ENCODE measurements at regions not wholly inside any gene's neighbourhood (a gene's known extent, or its start where the extent isn't known, plus 50 kb on each side); places are given as distances from the start of the nearest gene placed in this dataset.
A peak's percentile ranks its signal among the peaks of the same experiment; 100 is the strongest.

DNA sequence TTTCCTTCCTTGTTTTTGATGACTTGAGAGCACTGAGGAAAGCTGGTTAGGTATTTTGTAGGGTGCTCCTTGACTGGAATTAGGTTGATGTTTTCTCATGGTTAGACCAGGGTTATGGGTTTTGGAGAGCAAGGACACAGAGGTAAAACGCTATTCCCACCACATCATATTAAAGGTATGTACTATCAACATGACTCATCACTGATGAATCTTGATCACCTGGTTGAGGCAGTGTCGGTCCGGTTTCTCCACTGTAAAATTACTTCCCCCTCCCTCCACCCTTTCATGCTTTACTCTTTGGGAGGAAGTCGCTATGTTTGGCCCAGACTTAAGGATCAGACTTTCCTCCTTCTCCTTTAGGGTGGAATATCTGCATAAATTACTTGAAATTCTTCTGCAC lies 201.6 kb downstream of the EDEM1 start:
- Histone ChIP-seq H3K36me3 (ENCODE audit: low read depth) (no peaks in the 10 kb centered on the region), H3K4me3 (peak overlapping the region; percentile 31; the same call in 1 of the 2 replicates), H4K20me1 (ENCODE audit: insufficient read depth) (no peaks in the 10 kb centered on the region), H2AFZ (no peak overlapping the region), H3K4me2 (peak overlapping the region; percentile 73), H3F3A (ENCODE audit: insufficient read depth, low read depth) (peaks cover 26% of the 10 kb centered on the region), H3K4me1 (replicated peaks; ENCODE audit: insufficient read depth) (peaks cover 32% of the 10 kb centered on the region), H3K9me3 (ENCODE audit: insufficient read depth, low read depth) (no peaks in the 10 kb centered on the region), H3K27me3 (ENCODE audit: insufficient read depth, low read depth) (no peaks in the 10 kb centered on the region), H3K79me2 (ENCODE audit: low read depth) (no peaks in the 10 kb centered on the region), H3K27ac (peak overlapping the region; percentile 99), H3K9me2 (ENCODE audit: insufficient read depth) (no peaks in the 10 kb centered on the region)
- ChIA-PET CTCF (no interaction called here), POLR2A (ENCODE audit: unreplicated experiment) (no interaction called here)
- DNase-seq: peak; percentile 75 to 91
- no TSS peak for BruUV-seq (replicated peaks)
- intact Hi-C loops (cut with micrococcal nuclease; ENCODE audit: unreplicated experiment): loop anchor here (1.0 to 5.0 kb wide), 3 partner anchors 84 to 883 kb away; no protein-coding TSS in a partner anchor
- TF ChIP-seq EZH2 (IDR thresholded peaks at IDR 0.05; ENCODE audit: low read depth): no peak
- TF ChIP-seq, protein P1, sequence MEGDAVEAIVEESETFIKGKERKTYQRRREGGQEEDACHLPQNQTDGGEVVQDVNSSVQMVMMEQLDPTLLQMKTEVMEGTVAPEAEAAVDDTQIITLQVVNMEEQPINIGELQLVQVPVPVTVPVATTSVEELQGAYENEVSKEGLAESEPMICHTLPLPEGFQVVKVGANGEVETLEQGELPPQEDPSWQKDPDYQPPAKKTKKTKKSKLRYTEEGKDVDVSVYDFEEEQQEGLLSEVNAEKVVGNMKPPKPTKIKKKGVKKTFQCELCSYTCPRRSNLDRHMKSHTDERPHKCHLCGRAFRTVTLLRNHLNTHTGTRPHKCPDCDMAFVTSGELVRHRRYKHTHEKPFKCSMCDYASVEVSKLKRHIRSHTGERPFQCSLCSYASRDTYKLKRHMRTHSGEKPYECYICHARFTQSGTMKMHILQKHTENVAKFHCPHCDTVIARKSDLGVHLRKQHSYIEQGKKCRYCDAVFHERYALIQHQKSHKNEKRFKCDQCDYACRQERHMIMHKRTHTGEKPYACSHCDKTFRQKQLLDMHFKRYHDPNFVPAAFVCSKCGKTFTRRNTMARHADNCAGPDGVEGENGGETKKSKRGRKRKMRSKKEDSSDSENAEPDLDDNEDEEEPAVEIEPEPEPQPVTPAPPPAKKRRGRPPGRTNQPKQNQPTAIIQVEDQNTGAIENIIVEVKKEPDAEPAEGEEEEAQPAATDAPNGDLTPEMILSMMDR (conservative IDR thresholded peaks at IDR 0.05): no peak

DNA sequence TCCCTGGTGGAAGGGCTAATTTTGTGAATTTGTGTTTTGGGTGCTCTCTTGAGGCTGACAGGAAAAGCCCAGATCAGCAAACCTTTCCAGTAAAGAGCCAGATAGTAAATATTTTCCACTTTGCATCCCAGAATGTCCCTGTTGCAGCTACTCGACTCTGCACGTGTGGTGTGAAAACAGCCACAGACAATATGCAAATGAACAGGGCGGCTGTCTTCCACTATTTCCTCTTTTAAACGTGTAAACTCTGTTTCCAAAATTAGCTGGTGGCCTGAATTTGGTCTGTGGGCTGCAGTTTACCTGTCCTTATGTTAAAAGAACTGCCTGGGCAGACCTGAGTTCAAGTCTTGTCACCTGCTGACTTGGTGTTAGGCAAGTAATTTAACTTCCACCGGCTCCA lies 202.7 kb downstream of the EDEM1 start:
- ChIA-PET POLR2A (ENCODE audit: unreplicated experiment) (interaction anchor here (0.6 kb wide), 1 partner anchor 36 kb away, joined by 3 read pairs; no protein-coding TSS in a partner anchor), CTCF (no interaction called here)
- H3K4me1 ChIP-seq (replicated peaks; ENCODE audit: insufficient read depth): peaks cover 32% of the 10 kb centered on the region
- H4K20me1 ChIP-seq (ENCODE audit: insufficient read depth): no peaks in the 10 kb centered on the region
- H3K36me3 ChIP-seq (ENCODE audit: low read depth): no peaks in the 10 kb centered on the region
- peak overlapping the region; percentile 99 for H3K27ac ChIP-seq
- no peak overlapping the region for H3K4me3 ChIP-seq
- H3F3A ChIP-seq (ENCODE audit: insufficient read depth, low read depth): peaks cover 26% of the 10 kb centered on the region
- TF ChIP-seq EZH2 (IDR thresholded peaks at IDR 0.05; ENCODE audit: low read depth): no peak
- TF ChIP-seq, protein P1 (conservative IDR thresholded peaks at IDR 0.05): no peak
- no peaks in the 10 kb centered on the region for H3K27me3 ChIP-seq (ENCODE audit: insufficient read depth, low read depth)
- no peak for DNase-seq
- no TSS peak for BruUV-seq (replicated peaks)
- H3K79me2 ChIP-seq (ENCODE audit: low read depth): no peaks in the 10 kb centered on the region
- no peak overlapping the region for H2AFZ ChIP-seq
- intact Hi-C loops (cut with micrococcal nuclease; ENCODE audit: unreplicated experiment): no loop called here
- H3K9me2 ChIP-seq (ENCODE audit: insufficient read depth): no peaks in the 10 kb centered on the region
- H3K9me3 ChIP-seq (ENCODE audit: insufficient read depth, low read depth): no peaks in the 10 kb centered on the region
- peak overlapping the region; percentile 61; the same call in 1 of the 2 replicates for H3K4me2 ChIP-seq

DNA sequence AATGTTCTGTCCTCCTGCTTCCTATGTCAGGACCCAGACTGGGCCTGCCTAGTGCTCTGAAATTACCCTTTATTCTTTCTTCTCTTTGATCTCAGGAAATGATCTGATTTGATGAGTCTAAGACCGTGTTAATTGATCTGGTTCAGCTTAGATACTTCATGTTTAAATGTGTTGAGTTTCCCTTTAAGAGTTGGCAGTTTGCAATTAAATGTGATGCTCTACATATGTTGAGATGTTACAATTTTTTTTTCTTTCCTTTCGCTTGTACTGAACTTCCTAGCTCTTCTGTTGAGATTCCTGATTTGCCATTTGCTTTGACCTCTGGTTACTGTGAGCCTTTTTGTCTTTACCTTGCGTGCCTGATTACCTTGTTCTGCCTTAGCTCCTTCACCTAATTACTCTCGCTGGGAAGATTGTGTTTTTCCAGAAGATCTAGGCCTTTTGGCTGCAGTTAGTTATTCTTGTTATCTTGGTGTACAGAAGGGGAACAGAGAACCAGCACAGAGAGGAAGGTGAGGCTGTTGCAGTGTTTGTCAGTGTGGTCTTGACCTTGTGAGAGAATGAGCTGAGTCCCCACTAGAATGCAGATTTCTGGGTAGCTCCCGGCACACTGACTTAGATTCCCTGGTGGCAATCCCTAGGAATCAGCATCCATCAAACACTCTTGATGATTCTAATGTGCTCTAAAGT lies 203.6 kb downstream of the EDEM1 start:
- TF ChIP-seq, protein P1 (conservative IDR thresholded peaks at IDR 0.05): no peak
- no peak for TF ChIP-seq EZH2 (IDR thresholded peaks at IDR 0.05; ENCODE audit: low read depth)
- H3K79me2 ChIP-seq (ENCODE audit: low read depth): no peaks in the 10 kb centered on the region
- H3K9me2 ChIP-seq (ENCODE audit: insufficient read depth): no peaks in the 10 kb centered on the region
- peaks cover 32% of the 10 kb centered on the region for H3K4me1 ChIP-seq (replicated peaks; ENCODE audit: insufficient read depth)
- ChIA-PET POLR2A (ENCODE audit: unreplicated experiment) (no interaction called here), CTCF (no interaction called here)
- no peak for DNase-seq
- no peak overlapping the region for H3K4me3 ChIP-seq
- BruUV-seq (replicated peaks): no TSS peak
- no peak overlapping the region for H2AFZ ChIP-seq
- intact Hi-C loops (cut with micrococcal nuclease; ENCODE audit: unreplicated experiment): no loop called here
- H3K4me2 ChIP-seq: no peak overlapping the region
- no peaks in the 10 kb centered on the region for H4K20me1 ChIP-seq (ENCODE audit: insufficient read depth)
- H3K36me3 ChIP-seq (ENCODE audit: low read depth): no peaks in the 10 kb centered on the region
- peaks cover 26% of the 10 kb centered on the region for H3F3A ChIP-seq (ENCODE audit: insufficient read depth, low read depth)
- no peaks in the 10 kb centered on the region for H3K27me3 ChIP-seq (ENCODE audit: insufficient read depth, low read depth)
- no peaks in the 10 kb centered on the region for H3K9me3 ChIP-seq (ENCODE audit: insufficient read depth, low read depth)
- H3K27ac ChIP-seq: peak overlapping the region; percentile 99; the same call in 1 of the 2 replicates
